SU-DHL-6 (cell line): ENCODE measurements at regions not wholly inside any gene's neighbourhood (a gene's known extent, or its start where the extent isn't known, plus 50 kb on each side); places are given as distances from the start of the nearest gene placed in this dataset.

Experiments
- H2AFZ ChIP-seq: fragments of 200-600 bp; sonication (generic); 2 replicates; pipeline ENCODE4 v1.6.1; 2014; ENCODE audit warnings: low read depth, mild to moderate bottlenecking, moderate library complexity, mixed read lengths, antibody characterized with exemption, low read length; ENCODE audit not compliant: severe bottlenecking
- H3F3A ChIP-seq: fragments of 200-600 bp; shearing (Covaris generic); 2 replicates; pipeline ENCODE4 v1.6.0; 2016; ENCODE audit warnings: antibody characterized with exemption, mild to moderate bottlenecking; ENCODE audit not compliant: insufficient read depth
- H3K27ac ChIP-seq: fragments of 200-600 bp; sonication (generic); 2 replicates; pipeline ENCODE4 v1.5.1; 2016; ENCODE audit warnings: low read depth, mild to moderate bottlenecking, low read length, moderate library complexity, mixed read lengths
- H3K27me3 ChIP-seq: fragments of 200-600 bp; sonication (generic), shearing (Covaris generic); 2 replicates; pipeline ENCODE4 v1.6.0; 2014; ENCODE audit warnings: mild to moderate bottlenecking, low read length
- H3K36me3 ChIP-seq: fragments of 200-600 bp; sonication (generic); 2 replicates; pipeline ENCODE4 v1.6.1; 2014; ENCODE audit warnings: mild to moderate bottlenecking, low read length, mixed read lengths
- H3K4me2 ChIP-seq: fragments of 300-600, 200-600 bp; shearing (Covaris generic), sonication (generic); 2 replicates; pipeline ENCODE4 v1.6.0; 2014; ENCODE audit warnings: low read length, low read depth, mild to moderate bottlenecking; ENCODE audit not compliant: poor library complexity, severe bottlenecking
- H3K4me3 ChIP-seq: fragments of 200-600 bp; sonication (generic); 2 replicates; pipeline ENCODE4 v1.5.1; 2014; ENCODE audit warnings: antibody characterized with exemption, low read length, mild to moderate bottlenecking, mixed read lengths; ENCODE audit not compliant: insufficient read depth, poor library complexity, severe bottlenecking
- H3K79me2 ChIP-seq: fragments of 200-600 bp; sonication (generic); 2 replicates; pipeline ENCODE4 v1.6.1; 2014; ENCODE audit warnings: mild to moderate bottlenecking, low read length, moderate library complexity; ENCODE audit not compliant: insufficient read depth
- H3K9ac ChIP-seq: fragments of 200-600 bp; sonication (generic); 2 replicates; pipeline ENCODE4 v1.7.0; 2014; ENCODE audit warnings: mild to moderate bottlenecking, low read length
- H3K9me2 ChIP-seq: fragments of 200-600 bp; sonication (generic); replicated peaks from 2 replicates; pipeline ENCODE4 v1.6.1; 2014; ENCODE audit warnings: low read length; ENCODE audit not compliant: insufficient read depth
- H3K9me3 ChIP-seq: fragments of 200-600 bp; sonication (generic); 2 replicates; pipeline ENCODE4 v1.6.1; 2014; ENCODE audit warnings: low read length, mixed read lengths; ENCODE audit not compliant: insufficient read depth
- H4K20me1 ChIP-seq: fragments of 200-600 bp; sonication (generic); 2 replicates; pipeline ENCODE4 v1.6.1; 2014; ENCODE audit warnings: low read depth, mild to moderate bottlenecking, antibody characterized with exemption, low read length, moderate library complexity, mixed read lengths
- EZH2phosphoT487 ChIP-seq: fragments of 200-600 bp; sonication (generic), shearing (Covaris generic); conservative IDR thresholded peaks from 2 replicates; pipeline ENCODE4 v1.6.1; 2018; ENCODE audit warnings: mild to moderate bottlenecking, antibody characterized with exemption, low read length, moderate library complexity, mixed read lengths
- TF ChIP-seq, protein P1 (sequence below): fragments of 200-600 bp; sonication (generic); IDR thresholded peaks from one replicate; pipeline ENCODE4 v1.5.1; 2017; ENCODE audit warnings: antibody characterized with exemption, mild to moderate bottlenecking, low read length, moderate library complexity; ENCODE audit not compliant: insufficient read depth, poor library complexity, severe bottlenecking

DNA sequence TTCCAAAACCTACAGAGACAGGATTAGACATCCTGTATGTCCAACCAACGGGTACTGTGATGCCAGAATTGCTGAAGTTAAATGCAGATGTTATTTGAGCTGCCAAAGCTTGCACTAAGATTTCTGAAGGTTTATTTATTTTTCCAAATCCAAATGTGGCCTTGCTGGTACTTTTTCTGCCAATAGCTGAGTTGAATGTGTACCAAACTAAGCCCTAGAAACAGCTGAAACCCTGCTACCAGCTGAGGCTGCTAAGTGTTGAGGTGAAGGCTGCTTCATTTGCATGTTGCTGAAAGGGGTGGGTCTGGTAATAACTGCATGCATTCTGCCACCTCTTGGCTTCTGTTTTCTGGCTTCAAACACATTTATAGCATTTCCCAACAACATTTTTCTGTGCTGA, 366.5 kb downstream of the FAT4 start:
- no peaks in the 10 kb centered on the region for H3K27me3 ChIP-seq
- TF ChIP-seq, protein P1, sequence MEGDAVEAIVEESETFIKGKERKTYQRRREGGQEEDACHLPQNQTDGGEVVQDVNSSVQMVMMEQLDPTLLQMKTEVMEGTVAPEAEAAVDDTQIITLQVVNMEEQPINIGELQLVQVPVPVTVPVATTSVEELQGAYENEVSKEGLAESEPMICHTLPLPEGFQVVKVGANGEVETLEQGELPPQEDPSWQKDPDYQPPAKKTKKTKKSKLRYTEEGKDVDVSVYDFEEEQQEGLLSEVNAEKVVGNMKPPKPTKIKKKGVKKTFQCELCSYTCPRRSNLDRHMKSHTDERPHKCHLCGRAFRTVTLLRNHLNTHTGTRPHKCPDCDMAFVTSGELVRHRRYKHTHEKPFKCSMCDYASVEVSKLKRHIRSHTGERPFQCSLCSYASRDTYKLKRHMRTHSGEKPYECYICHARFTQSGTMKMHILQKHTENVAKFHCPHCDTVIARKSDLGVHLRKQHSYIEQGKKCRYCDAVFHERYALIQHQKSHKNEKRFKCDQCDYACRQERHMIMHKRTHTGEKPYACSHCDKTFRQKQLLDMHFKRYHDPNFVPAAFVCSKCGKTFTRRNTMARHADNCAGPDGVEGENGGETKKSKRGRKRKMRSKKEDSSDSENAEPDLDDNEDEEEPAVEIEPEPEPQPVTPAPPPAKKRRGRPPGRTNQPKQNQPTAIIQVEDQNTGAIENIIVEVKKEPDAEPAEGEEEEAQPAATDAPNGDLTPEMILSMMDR = no peak
- TF ChIP-seq EZH2phosphoT487 = no peak
- no peak overlapping the region for H3K9ac ChIP-seq
- no peaks in the 10 kb centered on the region for H3F3A ChIP-seq
- no peak overlapping the region for H3K27ac ChIP-seq
- H2AFZ ChIP-seq = no peak overlapping the region
- H3K4me3 ChIP-seq = no peak overlapping the region
- no peaks in the 10 kb centered on the region for H3K79me2 ChIP-seq
- H3K36me3 ChIP-seq = no peaks in the 10 kb centered on the region
- H4K20me1 ChIP-seq = no peaks in the 10 kb centered on the region
- no peak overlapping the region for H3K4me2 ChIP-seq
- no peaks in the 10 kb centered on the region for H3K9me2 ChIP-seq
- no peaks in the 10 kb centered on the region for H3K9me3 ChIP-seq

DNA sequence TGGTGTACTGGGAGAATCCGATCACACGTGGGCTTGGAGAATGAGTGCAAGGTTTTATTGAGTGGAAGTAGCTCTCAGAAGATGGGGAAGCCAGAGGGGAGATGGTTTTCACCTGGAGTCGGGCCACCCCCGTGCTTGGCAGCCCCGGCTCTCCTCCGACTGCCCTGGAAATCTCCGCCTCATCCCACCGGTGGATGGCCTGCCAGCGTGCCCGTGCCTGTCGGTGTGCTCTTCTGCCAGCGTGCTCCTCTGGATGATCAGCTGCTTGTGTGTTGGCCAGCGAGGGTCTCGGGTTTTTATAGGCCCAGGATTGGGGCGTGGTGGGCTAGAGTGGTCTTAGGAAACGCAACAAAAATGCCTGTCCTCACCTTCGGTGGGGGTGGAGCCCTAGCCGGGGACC, 368.0 kb downstream of the FAT4 start:
- Histone ChIP-seq H3K27me3 (no peaks in the 10 kb centered on the region), H4K20me1 (no peaks in the 10 kb centered on the region), H3F3A (no peaks in the 10 kb centered on the region), H3K4me3 (no peak overlapping the region), H3K79me2 (no peaks in the 10 kb centered on the region), H3K9me2 (no peaks in the 10 kb centered on the region), H2AFZ (no peak overlapping the region), H3K9me3 (no peaks in the 10 kb centered on the region), H3K36me3 (no peaks in the 10 kb centered on the region), H3K27ac (no peak overlapping the region), H3K4me2 (no peak overlapping the region), H3K9ac (no peak overlapping the region)
- TF ChIP-seq, protein P1 = no peak
- TF ChIP-seq EZH2phosphoT487 = no peak

DNA sequence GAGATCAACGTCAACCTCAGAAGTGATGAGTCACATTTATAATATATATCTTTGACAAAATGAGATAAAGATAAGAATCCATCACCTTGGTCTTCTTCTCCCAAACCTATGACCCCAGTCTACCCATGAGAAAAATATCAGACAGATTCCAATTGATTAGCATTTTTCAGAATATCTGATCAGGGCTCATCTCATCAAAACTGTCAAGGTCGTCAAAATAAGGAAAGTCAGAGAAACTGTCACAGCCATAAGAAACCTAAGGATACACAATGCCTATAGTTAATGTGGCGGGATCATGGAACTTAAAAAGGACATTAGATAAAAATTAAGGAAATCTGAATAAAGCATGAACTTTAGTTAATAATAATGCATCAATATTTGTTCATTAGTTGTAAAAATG, 374.1 kb downstream of the FAT4 start:
- H4K20me1 ChIP-seq = no peaks in the 10 kb centered on the region
- H2AFZ ChIP-seq = no peak overlapping the region
- H3K9ac ChIP-seq = no peak overlapping the region
- no peak overlapping the region for H3K4me2 ChIP-seq
- no peak overlapping the region for H3K27ac ChIP-seq
- no peaks in the 10 kb centered on the region for H3K9me3 ChIP-seq
- H3K9me2 ChIP-seq = no peaks in the 10 kb centered on the region
- no peak overlapping the region for H3K4me3 ChIP-seq
- H3K79me2 ChIP-seq = no peaks in the 10 kb centered on the region
- H3K27me3 ChIP-seq = no peaks in the 10 kb centered on the region
- H3F3A ChIP-seq = no peaks in the 10 kb centered on the region
- TF ChIP-seq EZH2phosphoT487 = no peak
- TF ChIP-seq, protein P1 = no peak
- no peaks in the 10 kb centered on the region for H3K36me3 ChIP-seq
